B cell (primary cell): ENCODE measurements at regions not wholly inside any gene's neighbourhood (a gene's known extent, or its start where the extent isn't known, plus 50 kb on each side); places are given as distances from the start of the nearest gene placed in this dataset.

Source experiments
- ATAC-seq: fragments of 200-7000 bp; cut with Tn5 transposase; one replicate; pipeline ENCODE4 v1.10.0; 2021; ENCODE audit warnings: low read depth, mild to moderate bottlenecking, moderate number of reproducible peaks, moderate library complexity
- CTCF ChIA-PET: fragments of 350-600 bp; sonication (Branson Sonifier 250); formaldehyde crosslinking; loops from one replicate; lab custom pipeline; 2021; ENCODE audit warnings: antibody characterized with exemption, inconsistent platforms; lab: Charles Lee
- POLR2A ChIA-PET: fragments of 350-600 bp; sonication (Branson Sonifier 250); formaldehyde crosslinking; loops from one replicate; lab custom pipeline; 2021; ENCODE audit warnings: antibody characterized with exemption; lab: Charles Lee
- DNase-seq: peaks from one replicate; pipeline ENCODE4 v3.0.0; 2013
- H2AFZ ChIP-seq: 2 replicates; pipeline ENCODE4 v1.6.1; 2012; ENCODE audit warnings: mild to moderate bottlenecking, low read depth, low read length; ENCODE audit not compliant: insufficient read depth, poor library complexity, severe bottlenecking
- H3K27ac ChIP-seq, 2 donors: 1 replicate in 1 of 2; 2 replicates in 1 of 2; pipeline ENCODE4 v1.5.1; 2012 to 2013; ENCODE audit warnings: low read length in 2 of 2, mild to moderate bottlenecking in 2 of 2, moderate library complexity in 1 of 2
- H3K27me3 ChIP-seq, 4 experiments: fragments of 200-600 bp in 1 of 4; sonication (generic) in 1 of 4; replicated peaks in 1 of 4; 1 replicate in 2 of 4; 2 replicates in 2 of 4; pipeline versions ENCODE4 v1.6.1 to v1.7.0; 2013 to 2016; ENCODE audit warnings: low read length in 3 of 4, mild to moderate bottlenecking in 2 of 4, mixed read lengths in 1 of 4, moderate library complexity in 1 of 4; ENCODE audit not compliant: insufficient read depth in 4 of 4, control insufficient read depth in 3 of 4; ENCODE audit errors: control extremely low read depth in 1 of 4
- H3K36me3 ChIP-seq, 2 experiments: replicated peaks in 1 of 2; 1 replicate in 1 of 2; 2 replicates in 1 of 2; pipeline versions ENCODE4 v1.6.1 to v1.7.1; 2013; ENCODE audit warnings: low read length in 1 of 2; ENCODE audit not compliant: insufficient read depth in 2 of 2, control insufficient read depth in 1 of 2; ENCODE audit errors: control extremely low read depth in 1 of 2, extremely low read depth in 1 of 2
- H3K4me1 ChIP-seq, 2 donors: fragments of 200-600 bp in 1 of 2; sonication (generic) in 1 of 2; 1 replicate in 1 of 2; 2 replicates in 1 of 2; pipeline versions ENCODE4 v1.5.1 to v1.6.1; 2013 to 2017; ENCODE audit warnings: low read length in 2 of 2; ENCODE audit not compliant: control insufficient read depth in 2 of 2, insufficient read depth in 2 of 2
- H3K4me2 ChIP-seq: replicated peaks from 2 replicates; pipeline ENCODE3; 2012; ENCODE audit warnings: mild to moderate bottlenecking, low read depth, low read length; ENCODE audit not compliant: poor library complexity, severe bottlenecking
- H3K4me3 ChIP-seq, 5 experiments: fragments of 200-600 bp in 1 of 5; sonication (generic) in 1 of 5; 1 replicate in 3 of 5; 2 replicates in 2 of 5; pipeline versions ENCODE4 v1.5.1 to v1.7.0; 2011 to 2016; ENCODE audit warnings: low read length in 4 of 5, mild to moderate bottlenecking in 4 of 5, low read depth in 2 of 5, control low read depth in 1 of 5, moderate library complexity in 1 of 5; ENCODE audit not compliant: insufficient read depth in 1 of 5; ENCODE audit errors: control extremely low read depth in 1 of 5, extremely low read depth in 1 of 5
- H3K79me2 ChIP-seq: fragments of 200-600 bp; sonication (generic); one replicate; pipeline ENCODE4 v1.6.0; 2016; ENCODE audit warnings: low read length; ENCODE audit not compliant: control insufficient read depth, insufficient read depth
- H3K9ac ChIP-seq: fragments of 200-600 bp; sonication (generic); 2 replicates; pipeline ENCODE4 v1.6.1; 2017; ENCODE audit warnings: mild to moderate bottlenecking, low read length, moderate library complexity
- H3K9me3 ChIP-seq, 3 donors: one replicate each; pipeline versions ENCODE4 v1.6.1 to v1.7.1; 2013; ENCODE audit warnings: low read length in 2 of 3; ENCODE audit not compliant: control insufficient read depth in 2 of 3, insufficient read depth in 1 of 3; ENCODE audit errors: control extremely low read depth in 1 of 3
- H4K20me1 ChIP-seq: 2 replicates; pipeline ENCODE4 v1.6.0; 2012; ENCODE audit warnings: mild to moderate bottlenecking, low read length; ENCODE audit not compliant: insufficient read depth, control insufficient read depth, poor library complexity, severe bottlenecking
- H3K27ac Mint-ChIP-seq: one replicate; pipeline ENCODE4 v1.8.0; 2021; ENCODE audit warnings: mixed read lengths
- H3K27me3 Mint-ChIP-seq: one replicate; pipeline ENCODE4 v1.8.0; 2021; ENCODE audit warnings: mixed read lengths
- H3K4me1 Mint-ChIP-seq: one replicate; pipeline ENCODE4 v1.8.0; 2021; ENCODE audit warnings: mixed read lengths
- H3K4me3 Mint-ChIP-seq: one replicate; pipeline ENCODE4 v1.8.0; 2021; ENCODE audit warnings: mixed read lengths
- H3K9me3 Mint-ChIP-seq: one replicate; pipeline ENCODE4 v1.8.0; 2022; ENCODE audit warnings: mixed read lengths; ENCODE audit not compliant: insufficient read depth
- EZH2 ChIP-seq: IDR thresholded peaks from 2 replicates; pipeline ENCODE4 v1.6.1; 2012; ENCODE audit warnings: borderline replicate concordance, low read depth, mild to moderate bottlenecking, moderate library complexity, low read length; ENCODE audit not compliant: insufficient read depth, poor library complexity, severe bottlenecking
- WGBS: methylation state at CpG from one replicate; pipeline ENCODE4 v1.1.5; 2013; ENCODE audit warnings: missing lambda C conversion rate; ENCODE audit not compliant: insufficient coverage; 5-methylcytosine and 5-hydroxymethylcytosine counted together
- intact Hi-C: fragments of 100-400 bp; cut with micrococcal nuclease; formaldehyde crosslinking; loops from one replicate; pipeline ENCODE4 v1.10.0; 2022
- TF ChIP-seq, protein P1 (sequence below): fragments of 200-600 bp; IDR thresholded peaks from one replicate; pipeline ENCODE4 v1.8.0; 2022; ENCODE audit warnings: antibody characterized with exemption, mild to moderate bottlenecking

DNA sequence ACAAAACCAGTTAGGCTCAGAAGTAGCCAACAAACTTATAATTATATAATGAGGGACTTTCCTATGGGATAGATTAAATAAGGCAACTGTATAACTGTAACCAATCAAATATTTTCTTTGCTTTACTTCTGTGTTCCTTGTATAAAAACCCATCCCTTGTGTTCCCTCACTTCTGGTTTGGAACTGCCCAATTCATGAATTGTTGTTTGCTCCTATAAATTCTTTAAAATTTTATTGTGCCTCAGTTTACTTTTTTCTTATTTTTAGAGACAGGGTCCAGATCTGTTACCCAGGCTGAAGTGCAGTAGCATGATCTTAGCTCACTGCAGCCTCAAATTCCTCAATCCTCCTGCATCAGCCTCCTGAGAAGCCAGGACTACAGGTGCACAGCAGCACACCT, 155.7 kb downstream of the SMAD6 start:
- peaks cover 8% of the 10 kb centered on the region for H3K4me1 Mint-ChIP-seq
- ChIA-PET CTCF (interaction anchor here (0.6 kb wide), 1 partner anchor 446 kb away, joined by 3 read pairs; no protein-coding TSS in a partner anchor), POLR2A (no interaction called here)
- H3K27me3 ChIP-seq: peaks cover 0 to 7% (median 0%) of the 10 kb centered on the region in 4 experiments
- no peaks in the 10 kb centered on the region for H3K36me3 ChIP-seq
- H4K20me1 ChIP-seq: no peaks in the 10 kb centered on the region
- no peak overlapping the region for H3K9ac ChIP-seq
- TF ChIP-seq, protein P1, sequence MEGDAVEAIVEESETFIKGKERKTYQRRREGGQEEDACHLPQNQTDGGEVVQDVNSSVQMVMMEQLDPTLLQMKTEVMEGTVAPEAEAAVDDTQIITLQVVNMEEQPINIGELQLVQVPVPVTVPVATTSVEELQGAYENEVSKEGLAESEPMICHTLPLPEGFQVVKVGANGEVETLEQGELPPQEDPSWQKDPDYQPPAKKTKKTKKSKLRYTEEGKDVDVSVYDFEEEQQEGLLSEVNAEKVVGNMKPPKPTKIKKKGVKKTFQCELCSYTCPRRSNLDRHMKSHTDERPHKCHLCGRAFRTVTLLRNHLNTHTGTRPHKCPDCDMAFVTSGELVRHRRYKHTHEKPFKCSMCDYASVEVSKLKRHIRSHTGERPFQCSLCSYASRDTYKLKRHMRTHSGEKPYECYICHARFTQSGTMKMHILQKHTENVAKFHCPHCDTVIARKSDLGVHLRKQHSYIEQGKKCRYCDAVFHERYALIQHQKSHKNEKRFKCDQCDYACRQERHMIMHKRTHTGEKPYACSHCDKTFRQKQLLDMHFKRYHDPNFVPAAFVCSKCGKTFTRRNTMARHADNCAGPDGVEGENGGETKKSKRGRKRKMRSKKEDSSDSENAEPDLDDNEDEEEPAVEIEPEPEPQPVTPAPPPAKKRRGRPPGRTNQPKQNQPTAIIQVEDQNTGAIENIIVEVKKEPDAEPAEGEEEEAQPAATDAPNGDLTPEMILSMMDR: no peak
- TF ChIP-seq EZH2: no peak
- H3K4me1 ChIP-seq: peaks cover 3 to 6% of the 10 kb centered on the region in 2 donors
- H3K9me3 Mint-ChIP-seq: no peaks in the 10 kb centered on the region
- no peaks in the 10 kb centered on the region for H3K9me3 ChIP-seq
- H3K79me2 ChIP-seq: no peaks in the 10 kb centered on the region
- ATAC-seq: no peak
- no peak overlapping the region for H2AFZ ChIP-seq
- no peak overlapping the region for H3K4me3 ChIP-seq
- DNase-seq: no peak
- H3K4me2 ChIP-seq: no peak overlapping the region
- H3K4me3 Mint-ChIP-seq: no peak overlapping the region
- H3K27ac Mint-ChIP-seq: no peak overlapping the region
- intact Hi-C loops: no loop called here
- peaks cover 8% of the 10 kb centered on the region for H3K27me3 Mint-ChIP-seq
- H3K27ac ChIP-seq: no peak overlapping the region

DNA sequence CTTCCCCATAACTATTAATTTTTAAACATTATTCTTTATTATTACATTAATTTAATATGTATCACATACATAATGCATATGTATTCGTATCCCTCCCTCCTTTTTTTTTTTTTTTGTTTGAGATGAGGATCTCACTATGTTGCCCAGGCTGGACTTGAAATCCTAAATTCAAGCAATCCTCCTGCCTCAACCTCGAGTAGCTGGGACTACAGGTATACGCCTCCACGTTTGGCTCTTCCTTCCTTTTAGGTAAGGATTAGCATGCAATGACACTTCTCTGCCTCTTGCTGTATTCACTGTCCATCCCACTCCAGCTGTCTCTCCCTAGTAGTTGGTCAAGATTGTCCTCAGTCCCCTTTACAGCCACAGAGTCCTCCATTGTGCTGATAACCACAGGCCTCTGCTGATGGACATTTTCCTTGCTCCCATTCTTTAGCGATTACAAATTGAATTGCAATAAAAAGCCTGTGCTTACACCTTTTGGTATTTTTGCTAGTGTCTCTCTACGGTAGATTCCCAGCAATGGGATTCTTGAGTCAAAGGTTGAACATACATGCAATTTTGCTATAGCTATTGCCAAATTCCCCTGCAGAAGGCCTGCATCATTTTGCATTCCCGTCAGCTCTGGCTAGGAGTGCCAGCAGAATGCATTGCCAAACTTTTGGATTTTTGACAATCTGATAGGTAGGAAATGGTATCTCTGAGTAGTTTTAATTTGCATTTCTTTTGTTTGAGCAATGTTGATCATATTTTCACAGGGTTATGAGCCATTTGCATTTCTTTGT, 156.6 kb downstream of the SMAD6 start:
- TF ChIP-seq, protein P1: no peak
- TF ChIP-seq EZH2: no peak
- H3K79me2 ChIP-seq: no peaks in the 10 kb centered on the region
- Mint-ChIP-seq H3K27ac (no peak overlapping the region), H3K4me3 (no peak overlapping the region), H3K4me1 (peaks cover 17% of the 10 kb centered on the region), H3K9me3 (no peaks in the 10 kb centered on the region), H3K27me3 (peaks cover 6% of the 10 kb centered on the region)
- H3K4me2 ChIP-seq: no peak overlapping the region
- H4K20me1 ChIP-seq: no peaks in the 10 kb centered on the region
- ATAC-seq (no peak), DNase-seq (no peak)
- ChIA-PET POLR2A (no interaction called here), CTCF (interaction anchor here (0.6 to 0.8 kb wide), 5 partner anchors 8 to 989 kb away, joined by 3 to 4 read pairs (median 3); no protein-coding TSS in a partner anchor)
- intact Hi-C loops: no loop called here
- 85% methylated on average over 4 of the region's 7 CpGs for WGBS
- H3K9ac ChIP-seq: no peak overlapping the region
- no peak overlapping the region for H3K27ac ChIP-seq
- no peaks in the 10 kb centered on the region for H3K36me3 ChIP-seq
- no peak overlapping the region for H3K4me3 ChIP-seq
- no peaks in the 10 kb centered on the region for H3K9me3 ChIP-seq
- no peak overlapping the region for H2AFZ ChIP-seq
- H3K4me1 ChIP-seq: peaks cover 12 to 15% of the 10 kb centered on the region in 2 donors
- peaks cover 0 to 7% (median 0%) of the 10 kb centered on the region in 4 experiments for H3K27me3 ChIP-seq
